MM.1S (cell line): ENCODE measurements at regions not wholly inside any gene's neighbourhood (a gene's known extent, or its start where the extent isn't known, plus 50 kb on each side); places are given as distances from the start of the nearest gene placed in this dataset.

Experiments
- DNase-seq: peaks from one replicate; pipeline ENCODE4 v3.0.0-alpha.2; 2015
- H2AFZ ChIP-seq: fragments of 300-600 bp; sonication (generic); 2 replicates; pipeline ENCODE4 v1.6.0; 2016; ENCODE audit warnings: antibody characterized with exemption, low read length
- H3F3A ChIP-seq: fragments of 300-600 bp; sonication (generic); 2 replicates; pipeline ENCODE4 v1.6.1; 2016; ENCODE audit warnings: mild to moderate bottlenecking, antibody characterized with exemption, low read length, moderate library complexity, mixed read lengths; ENCODE audit not compliant: insufficient read depth
- H3K27ac ChIP-seq: fragments of 300-600 bp; sonication (generic); 2 replicates; pipeline ENCODE4 v1.5.1; 2016; ENCODE audit warnings: mild to moderate bottlenecking, low read length
- H3K27me3 ChIP-seq: fragments of 300-600 bp; sonication (generic); replicated peaks from 2 replicates; pipeline ENCODE4 v1.6.0; 2016; ENCODE audit warnings: low read length; ENCODE audit not compliant: insufficient read depth
- H3K36me3 ChIP-seq: fragments of 300-600 bp; sonication (generic); replicated peaks from 2 replicates; pipeline ENCODE4 v1.6.1; 2016; ENCODE audit warnings: mild to moderate bottlenecking, low read length, mixed read lengths; ENCODE audit not compliant: insufficient read depth
- H3K4me1 ChIP-seq: fragments of 300-600 bp; sonication (generic); 2 replicates; pipeline ENCODE4 v1.6.1; 2016; ENCODE audit warnings: low read length, mixed read lengths
- H3K4me2 ChIP-seq: fragments of 300-600 bp; sonication (generic); 2 replicates; pipeline ENCODE4 v1.6.0; 2016; ENCODE audit warnings: low read depth, low read length
- H3K4me3 ChIP-seq: fragments of 300-600 bp; sonication (generic); 2 replicates; pipeline ENCODE4 v1.5.1; 2016; ENCODE audit warnings: low read length, mixed read lengths
- H3K79me2 ChIP-seq: fragments of 300-600 bp; sonication (generic); 2 replicates; pipeline ENCODE4 v1.6.1; 2016; ENCODE audit warnings: mixed run types, low read length, mixed read lengths
- H3K9ac ChIP-seq: fragments of 300-600 bp; sonication (generic); 2 replicates; pipeline ENCODE4 v1.6.1; 2016; ENCODE audit warnings: low read length, mixed read lengths
- H3K9me2 ChIP-seq: fragments of 300-600 bp; sonication (generic); replicated peaks from 2 replicates; pipeline ENCODE4 v1.6.1; 2016; ENCODE audit warnings: mild to moderate bottlenecking, low read length, mixed read lengths; ENCODE audit not compliant: insufficient read depth
- H3K9me3 ChIP-seq: fragments of 300-600 bp; sonication (generic); replicated peaks from 2 replicates; pipeline ENCODE4 v1.6.1; 2016; ENCODE audit warnings: mild to moderate bottlenecking, low read length, mixed read lengths; ENCODE audit not compliant: insufficient read depth
- H4K20me1 ChIP-seq: fragments of 300-600 bp; sonication (generic); 2 replicates; pipeline ENCODE4 v1.6.1; 2016; ENCODE audit warnings: mild to moderate bottlenecking, low read length, moderate library complexity, mixed read lengths; ENCODE audit not compliant: insufficient read depth
- CTCF ChIP-seq: fragments of 300-600 bp; sonication (generic); IDR thresholded peaks from 2 replicates; pipeline ENCODE4 v1.5.1; 2016; ENCODE audit warnings: antibody characterized with exemption, low read length, mixed read lengths
- EZH2 ChIP-seq: fragments of 300-600 bp; sonication (generic); optimal IDR thresholded peaks from 2 replicates; pipeline ENCODE3; 2017; ENCODE audit warnings: low read depth, mild to moderate bottlenecking, antibody characterized with exemption, low read length, mixed read lengths
- EZH2phosphoT487 ChIP-seq: fragments of 300-600 bp; sonication (generic); IDR thresholded peaks from 2 replicates; pipeline ENCODE4 v1.6.1; 2018; ENCODE audit warnings: antibody characterized with exemption, low read length

- Histone ChIP-seq H4K20me1 (no peaks in the 10 kb centered on the region), H3K9ac (no peak overlapping the region), H3K4me3 (no peak overlapping the region), H3K79me2 (no peaks in the 10 kb centered on the region), H3K36me3 (no peaks in the 10 kb centered on the region), H3K9me3 (no peaks in the 10 kb centered on the region), H3K4me2 (no peak overlapping the region), H3K4me1 (no peaks in the 10 kb centered on the region), H2AFZ (no peak overlapping the region), H3K27me3 (peaks cover 23% of the 10 kb centered on the region), H3K9me2 (no peaks in the 10 kb centered on the region), H3K27ac (no peak overlapping the region), H3F3A (no peaks in the 10 kb centered on the region)
- no peak for DNase-seq
- no peak for TF ChIP-seq EZH2
- TF ChIP-seq CTCF, result no peak
- TF ChIP-seq EZH2phosphoT487, result no peak
Measured at GRCh38 chr10:71033396-71033980, 145.1 kb upstream of the PCBD1 start.

GRCh38 chr10:71035511-71036296, 147.3 kb upstream of the PCBD1 start:
- H3K9me2 ChIP-seq, result no peaks in the 10 kb centered on the region
- no peak overlapping the region for H3K4me3 ChIP-seq
- no peaks in the 10 kb centered on the region for H3K9me3 ChIP-seq
- H3K4me2 ChIP-seq, result no peak overlapping the region
- H3F3A ChIP-seq, result no peaks in the 10 kb centered on the region
- TF ChIP-seq EZH2phosphoT487 (no peak), CTCF (no peak), EZH2 (no peak)
- H3K79me2 ChIP-seq, result no peaks in the 10 kb centered on the region
- peaks cover 25% of the 10 kb centered on the region for H3K27me3 ChIP-seq
- DNase-seq, result no peak
- H3K9ac ChIP-seq, result no peak overlapping the region
- no peak overlapping the region for H3K27ac ChIP-seq
- no peak overlapping the region for H2AFZ ChIP-seq
- no peaks in the 10 kb centered on the region for H3K4me1 ChIP-seq
- H3K36me3 ChIP-seq, result no peaks in the 10 kb centered on the region
- no peaks in the 10 kb centered on the region for H4K20me1 ChIP-seq

GRCh38 chr10:71036297-71036966, 148.1 kb upstream of the PCBD1 start:
- no peak for DNase-seq
- no peak overlapping the region for H3K27ac ChIP-seq
- H2AFZ ChIP-seq, result no peak overlapping the region
- no peaks in the 10 kb centered on the region for H3K9me3 ChIP-seq
- no peaks in the 10 kb centered on the region for H3K79me2 ChIP-seq
- no peaks in the 10 kb centered on the region for H4K20me1 ChIP-seq
- H3K9ac ChIP-seq, result no peak overlapping the region
- no peaks in the 10 kb centered on the region for H3K36me3 ChIP-seq
- no peaks in the 10 kb centered on the region for H3F3A ChIP-seq
- no peak for TF ChIP-seq CTCF
- no peak for TF ChIP-seq EZH2
- no peak for TF ChIP-seq EZH2phosphoT487
- no peak overlapping the region for H3K4me2 ChIP-seq
- no peaks in the 10 kb centered on the region for H3K4me1 ChIP-seq
- H3K9me2 ChIP-seq, result no peaks in the 10 kb centered on the region
- H3K27me3 ChIP-seq, result peaks cover 23% of the 10 kb centered on the region
- H3K4me3 ChIP-seq, result no peak overlapping the region
